WTC11 (cell line): ENCODE measurements at regions not wholly inside any gene's neighbourhood (a gene's known extent, or its start where the extent isn't known, plus 50 kb on each side); places are given as distances from the start of the nearest gene placed in this dataset.
"Not testable (repeated sequence)": the region's sequence is repeated elsewhere in the genome, so short reads cannot be mapped to it uniquely, and the experiment has no call there.

Experiments
- ATAC-seq: fragments of 200-7000 bp; cut with Tn5 transposase; 2 replicates; pipeline ENCODE4 v1.10.0; 2021; ENCODE audit warnings: mild to moderate bottlenecking, moderate library complexity
- CTCF ChIA-PET: fragments of 300-600 bp; sonication (Branson Sonifier 250); formaldehyde crosslinking; loops from one replicate; lab custom pipeline; 2021; ENCODE audit warnings: antibody characterized with exemption; lab: Charles Lee
- POLR2A ChIA-PET: fragments of 350-600 bp; sonication (Branson Sonifier 250); formaldehyde crosslinking; loops from one replicate; lab custom pipeline; 2021; ENCODE audit warnings: antibody characterized with exemption; lab: Charles Lee
- DNase-seq: peaks from one replicate; pipeline ENCODE4 v3.0.0; 2021; ENCODE audit warnings: low spot score
- H3K27ac Mint-ChIP-seq: 2 replicates; pipeline ENCODE4 v1.8.0; 2021; ENCODE audit warnings: mixed read lengths
- H3K27me3 Mint-ChIP-seq: 2 replicates; pipeline ENCODE4 v1.8.0; 2021; ENCODE audit warnings: low read depth, mild to moderate bottlenecking, moderate library complexity, mixed read lengths
- H3K36me3 Mint-ChIP-seq: 2 replicates; pipeline ENCODE4 v1.8.0; 2021; ENCODE audit warnings: mixed read lengths
- H3K4me1 Mint-ChIP-seq: 2 replicates; pipeline ENCODE4 v1.8.0; 2022; ENCODE audit warnings: mixed read lengths
- H3K4me3 Mint-ChIP-seq: 2 replicates; pipeline ENCODE4 v1.8.0; 2021; ENCODE audit warnings: mild to moderate bottlenecking, moderate library complexity, mixed read lengths
- H3K9me3 Mint-ChIP-seq: 2 replicates; pipeline ENCODE4 v1.8.0; 2021; ENCODE audit warnings: mixed read lengths
- ELF4 ChIP-seq: sonication (generic); formaldehyde crosslinking; IDR thresholded peaks from 2 replicates; pipeline ENCODE4 v1.8.1; 2022; ENCODE audit warnings: low read depth, mild to moderate bottlenecking, moderate library complexity, missing genetic modification reagents
- ETV6 ChIP-seq: sonication (generic); formaldehyde crosslinking; IDR thresholded peaks from 2 replicates; pipeline ENCODE4 v1.8.1; 2022; ENCODE audit warnings: mild to moderate bottlenecking, missing genetic modification reagents
- FOXP4 ChIP-seq: sonication (generic); formaldehyde crosslinking; IDR thresholded peaks from 2 replicates; pipeline ENCODE4 v1.8.0; 2022; ENCODE audit warnings: mild to moderate bottlenecking, missing genetic modification reagents
- GTF2I ChIP-seq: fragments of 250-450 bp; sonication (Bioruptor Pico); conservative IDR thresholded peaks from 2 replicates; pipeline ENCODE4 v1.4.0; 2021; ENCODE audit warnings: mild to moderate bottlenecking
- HMGXB4 ChIP-seq: sonication (generic); formaldehyde crosslinking; IDR thresholded peaks from 2 replicates; pipeline ENCODE4 v1.8.1; 2023; ENCODE audit warnings: mild to moderate bottlenecking, moderate library complexity, missing genetic modification reagents
- JAZF1 ChIP-seq: fragments of 250-450 bp; sonication (Bioruptor Pico); IDR thresholded peaks from 2 replicates; pipeline ENCODE4 v1.9.0; 2021; ENCODE audit warnings: moderate library complexity, mild to moderate bottlenecking, inconsistent platforms
- TEAD4 ChIP-seq: sonication (generic); formaldehyde crosslinking; IDR thresholded peaks from 2 replicates; pipeline ENCODE4 v1.8.0; 2022; ENCODE audit warnings: mild to moderate bottlenecking, missing genetic modification reagents
- ZBTB21 ChIP-seq: sonication (generic); formaldehyde crosslinking; IDR thresholded peaks from 2 replicates; pipeline ENCODE4 v1.8.1; 2023; ENCODE audit warnings: mild to moderate bottlenecking, missing genetic modification reagents, borderline replicate concordance
- ZNF317 ChIP-seq: sonication (generic); formaldehyde crosslinking; IDR thresholded peaks from 2 replicates; pipeline ENCODE4 v1.8.1; 2023; ENCODE audit warnings: low read depth, mild to moderate bottlenecking, moderate library complexity, missing genetic modification reagents, borderline replicate concordance
- ZNF396 ChIP-seq: fragments of 250-450 bp; sonication (Bioruptor Pico); IDR thresholded peaks from 2 replicates; pipeline ENCODE4 v1.8.0; 2021; ENCODE audit warnings: mild to moderate bottlenecking, moderate library complexity, borderline replicate concordance
- ZNF423 ChIP-seq: fragments of 250-450 bp; sonication (Bioruptor Pico); IDR thresholded peaks from 2 replicates; pipeline ENCODE4 v2.1.2; 2022; ENCODE audit warnings: mild to moderate bottlenecking, moderate library complexity
- ZNF532 ChIP-seq: fragments of 250-450 bp; sonication (Bioruptor Pico); IDR thresholded peaks from 2 replicates; pipeline ENCODE4 v1.9.0; 2021; ENCODE audit warnings: mild to moderate bottlenecking, borderline replicate concordance
- TF ChIP-seq, protein P1 (sequence below): fragments of 250-450 bp; sonication (Bioruptor Pico); IDR thresholded peaks from 2 replicates; pipeline ENCODE4 v1.9.0; 2021; ENCODE audit warnings: mild to moderate bottlenecking
- TF ChIP-seq, protein P2 (sequence below): fragments of 200-600 bp; IDR thresholded peaks from 2 replicates; pipeline ENCODE4 v1.8.0; 2022; ENCODE audit warnings: antibody characterized with exemption
- TF ChIP-seq, protein P3 (sequence below): sonication (generic); formaldehyde crosslinking; IDR thresholded peaks from 2 replicates; pipeline ENCODE4 v1.8.0; 2022; ENCODE audit warnings: missing genetic modification reagents

GRCh38 chr7:66564045-66564444 is 64.6 kb upstream of the KCTD7 start:
- TF ChIP-seq ETV6 (CRISPR knock-in tag), result no peak
- TF ChIP-seq ZNF317 (CRISPR knock-in tag), result no peak
- TF ChIP-seq ZBTB21 (CRISPR knock-in tag), result no peak
- no peak for TF ChIP-seq HMGXB4 (CRISPR knock-in tag)
- no peak for TF ChIP-seq FOXP4 (CRISPR knock-in tag)
- TF ChIP-seq TEAD4 (CRISPR knock-in tag), result no peak
- TF ChIP-seq, protein P1, sequence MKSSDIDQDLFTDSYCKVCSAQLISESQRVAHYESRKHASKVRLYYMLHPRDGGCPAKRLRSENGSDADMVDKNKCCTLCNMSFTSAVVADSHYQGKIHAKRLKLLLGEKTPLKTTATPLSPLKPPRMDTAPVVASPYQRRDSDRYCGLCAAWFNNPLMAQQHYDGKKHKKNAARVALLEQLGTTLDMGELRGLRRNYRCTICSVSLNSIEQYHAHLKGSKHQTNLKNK, result no peak
- no peak for TF ChIP-seq GTF2I (CRISPR knock-in tag)
- TF ChIP-seq ZNF396, result no peak
- TF ChIP-seq ZNF532, result no peak
- no peak for TF ChIP-seq ZNF423
- TF ChIP-seq, protein P2, sequence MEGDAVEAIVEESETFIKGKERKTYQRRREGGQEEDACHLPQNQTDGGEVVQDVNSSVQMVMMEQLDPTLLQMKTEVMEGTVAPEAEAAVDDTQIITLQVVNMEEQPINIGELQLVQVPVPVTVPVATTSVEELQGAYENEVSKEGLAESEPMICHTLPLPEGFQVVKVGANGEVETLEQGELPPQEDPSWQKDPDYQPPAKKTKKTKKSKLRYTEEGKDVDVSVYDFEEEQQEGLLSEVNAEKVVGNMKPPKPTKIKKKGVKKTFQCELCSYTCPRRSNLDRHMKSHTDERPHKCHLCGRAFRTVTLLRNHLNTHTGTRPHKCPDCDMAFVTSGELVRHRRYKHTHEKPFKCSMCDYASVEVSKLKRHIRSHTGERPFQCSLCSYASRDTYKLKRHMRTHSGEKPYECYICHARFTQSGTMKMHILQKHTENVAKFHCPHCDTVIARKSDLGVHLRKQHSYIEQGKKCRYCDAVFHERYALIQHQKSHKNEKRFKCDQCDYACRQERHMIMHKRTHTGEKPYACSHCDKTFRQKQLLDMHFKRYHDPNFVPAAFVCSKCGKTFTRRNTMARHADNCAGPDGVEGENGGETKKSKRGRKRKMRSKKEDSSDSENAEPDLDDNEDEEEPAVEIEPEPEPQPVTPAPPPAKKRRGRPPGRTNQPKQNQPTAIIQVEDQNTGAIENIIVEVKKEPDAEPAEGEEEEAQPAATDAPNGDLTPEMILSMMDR, result no peak
- no peak for TF ChIP-seq ELF4 (CRISPR knock-in tag)
- TF ChIP-seq, protein P3, sequence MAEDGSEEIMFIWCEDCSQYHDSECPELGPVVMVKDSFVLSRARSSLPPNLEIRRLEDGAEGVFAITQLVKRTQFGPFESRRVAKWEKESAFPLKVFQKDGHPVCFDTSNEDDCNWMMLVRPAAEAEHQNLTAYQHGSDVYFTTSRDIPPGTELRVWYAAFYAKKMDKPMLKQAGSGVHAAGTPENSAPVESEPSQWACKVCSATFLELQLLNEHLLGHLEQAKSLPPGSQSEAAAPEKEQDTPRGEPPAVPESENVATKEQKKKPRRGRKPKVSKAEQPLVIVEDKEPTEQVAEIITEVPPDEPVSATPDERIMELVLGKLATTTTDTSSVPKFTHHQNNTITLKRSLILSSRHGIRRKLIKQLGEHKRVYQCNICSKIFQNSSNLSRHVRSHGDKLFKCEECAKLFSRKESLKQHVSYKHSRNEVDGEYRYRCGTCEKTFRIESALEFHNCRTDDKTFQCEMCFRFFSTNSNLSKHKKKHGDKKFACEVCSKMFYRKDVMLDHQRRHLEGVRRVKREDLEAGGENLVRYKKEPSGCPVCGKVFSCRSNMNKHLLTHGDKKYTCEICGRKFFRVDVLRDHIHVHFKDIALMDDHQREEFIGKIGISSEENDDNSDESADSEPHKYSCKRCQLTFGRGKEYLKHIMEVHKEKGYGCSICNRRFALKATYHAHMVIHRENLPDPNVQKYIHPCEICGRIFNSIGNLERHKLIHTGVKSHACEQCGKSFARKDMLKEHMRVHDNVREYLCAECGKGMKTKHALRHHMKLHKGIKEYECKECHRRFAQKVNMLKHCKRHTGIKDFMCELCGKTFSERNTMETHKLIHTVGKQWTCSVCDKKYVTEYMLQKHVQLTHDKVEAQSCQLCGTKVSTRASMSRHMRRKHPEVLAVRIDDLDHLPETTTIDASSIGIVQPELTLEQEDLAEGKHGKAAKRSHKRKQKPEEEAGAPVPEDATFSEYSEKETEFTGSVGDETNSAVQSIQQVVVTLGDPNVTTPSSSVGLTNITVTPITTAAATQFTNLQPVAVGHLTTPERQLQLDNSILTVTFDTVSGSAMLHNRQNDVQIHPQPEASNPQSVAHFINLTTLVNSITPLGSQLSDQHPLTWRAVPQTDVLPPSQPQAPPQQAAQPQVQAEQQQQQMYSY (CRISPR knock-in tag), result no peak
- TF ChIP-seq JAZF1 (CRISPR knock-in tag), result no peak
- TF ChIP-seq, all 79 proteins: peak for 0
- no peaks in the 10 kb centered on the region for H3K9me3 Mint-ChIP-seq
- no peak for ATAC-seq
- no peaks in the 10 kb centered on the region for H3K4me1 Mint-ChIP-seq
- no peak for DNase-seq
- POLR2A ChIA-PET, result no interaction called here
- CTCF ChIA-PET, result no interaction called here
- no peak overlapping the region for H3K27ac Mint-ChIP-seq
- H3K4me3 Mint-ChIP-seq, result no peak overlapping the region
- H3K36me3 Mint-ChIP-seq, result peaks cover 15% of the 10 kb centered on the region
- H3K27me3 Mint-ChIP-seq, result no peaks in the 10 kb centered on the region

- H3K9me3 Mint-ChIP-seq, H3K27me3 Mint-ChIP-seq, ATAC-seq, DNase-seq, H3K27ac Mint-ChIP-seq, H3K4me1 Mint-ChIP-seq, H3K4me3 Mint-ChIP-seq, POLR2A ChIA-PET: not testable (repeated sequence)
- H3K36me3 Mint-ChIP-seq, result peaks cover 47% of the 10 kb centered on the region
- CTCF ChIA-PET, result interaction anchor here (3.3 kb wide), 1 partner anchor 13 kb away, joined by 15 read pairs; no protein-coding TSS in a partner anchor
Measured at GRCh38 chr7:66570179-66570578, 58.5 kb upstream of the KCTD7 start.
